NT2/D1 (cell line): ENCODE measurements at regions not wholly inside any gene's neighbourhood (a gene's known extent, or its start where the extent isn't known, plus 50 kb on each side); places are given as distances from the start of the nearest gene placed in this dataset.
"Not testable (repeated sequence)": the region's sequence is repeated elsewhere in the genome, so short reads cannot be mapped to it uniquely, and the experiment has no call there.

Experiments
- DNase-seq: peaks from one replicate; pipeline ENCODE4 v3.0.0-alpha.2; 2011; ENCODE audit warnings: low read depth, low spot score
- H3K27me3 ChIP-seq: 2 replicates; pipeline ENCODE4 v1.6.0; 2011; ENCODE audit warnings: mild to moderate bottlenecking; ENCODE audit not compliant: insufficient read length, insufficient read depth
- H3K36me3 ChIP-seq: 2 replicates; pipeline ENCODE4 v1.6.1; 2011; ENCODE audit warnings: mild to moderate bottlenecking, low read length, mixed read lengths; ENCODE audit not compliant: insufficient read depth, insufficient read length
- H3K4me1 ChIP-seq: 2 replicates; pipeline ENCODE4 v1.5.1; 2011; ENCODE audit not compliant: insufficient read depth, insufficient read length
- H3K4me3 ChIP-seq: 2 replicates; pipeline ENCODE4 v1.5.1; 2011; ENCODE audit warnings: low read depth; ENCODE audit not compliant: insufficient read length
- H3K9ac ChIP-seq: 2 replicates; pipeline ENCODE4 v1.6.0; 2011; ENCODE audit warnings: low read depth; ENCODE audit not compliant: insufficient read length
- H3K9me3 ChIP-seq: 2 replicates; pipeline ENCODE4 v1.5.1; 2011; ENCODE audit warnings: mild to moderate bottlenecking, low read length; ENCODE audit not compliant: insufficient read depth
- SUZ12 ChIP-seq: IDR thresholded peaks from 2 replicates; pipeline ENCODE4 v1.6.1; 2011; ENCODE audit not compliant: insufficient read length, insufficient read depth; ENCODE audit errors: extremely low read depth
- YY1 ChIP-seq: IDR thresholded peaks from 2 replicates; pipeline ENCODE4 v1.6.1; 2011; ENCODE audit not compliant: insufficient read length, insufficient read depth
- ZNF274 ChIP-seq: IDR thresholded peaks from 2 replicates; pipeline ENCODE4 v1.6.1; 2011; ENCODE audit warnings: mild to moderate bottlenecking, low read depth, low read length

GRCh38 chr1:168490306-168490705 is 53.5 kb downstream of the XCL2 start:
- Histone ChIP-seq H3K9me3 (no peaks in the 10 kb centered on the region), H3K4me3 (no peak overlapping the region), H3K4me1 (no peaks in the 10 kb centered on the region), H3K9ac (no peak overlapping the region), H3K36me3 (no peaks in the 10 kb centered on the region), H3K27me3 (no peaks in the 10 kb centered on the region)
- no peak for TF ChIP-seq SUZ12
- no peak for TF ChIP-seq ZNF274
- no peak for TF ChIP-seq YY1
- no peak for DNase-seq

- TF ChIP-seq SUZ12 (no peak), ZNF274 (no peak), YY1 (no peak)
- Histone ChIP-seq H3K9ac (no peak overlapping the region), H3K4me3 (no peak overlapping the region), H3K4me1 (no peaks in the 10 kb centered on the region), H3K27me3 (no peaks in the 10 kb centered on the region), H3K9me3 (no peaks in the 10 kb centered on the region), H3K36me3 (no peaks in the 10 kb centered on the region)
- no peak for DNase-seq
Measured at GRCh38 chr1:168488138-168488537, 55.7 kb downstream of the XCL2 start.

- DNase-seq: not testable (repeated sequence)
Measured at GRCh38 chr1:168486820-168487219, 57.0 kb downstream of the XCL2 start.

GRCh38 chr1:168485048-168485447 is 58.7 kb downstream of the XCL2 start:
- no peak for DNase-seq
- no peaks in the 10 kb centered on the region for H3K36me3 ChIP-seq
- no peak overlapping the region for H3K4me3 ChIP-seq
- H3K4me1 ChIP-seq: peaks cover 4% of the 10 kb centered on the region
- H3K9me3 ChIP-seq: no peaks in the 10 kb centered on the region
- no peak overlapping the region for H3K9ac ChIP-seq
- no peaks in the 10 kb centered on the region for H3K27me3 ChIP-seq
- TF ChIP-seq SUZ12: no peak
- no peak for TF ChIP-seq YY1
- TF ChIP-seq ZNF274: no peak

More at GRCh38 chr1:168486820-168487219, 57.0 kb downstream of the XCL2 start:
- H3K9ac ChIP-seq, H3K4me1 ChIP-seq, H3K9me3 ChIP-seq, H3K36me3 ChIP-seq, H3K27me3 ChIP-seq, H3K4me3 ChIP-seq: not testable (repeated sequence)

GRCh38 chr1:168484083-168484482 is 59.7 kb downstream of the XCL2 start:
- DNase-seq: no peak

GRCh38 chr1:168483539-168483938 is 60.3 kb downstream of the XCL2 start:
- H3K36me3 ChIP-seq: no peaks in the 10 kb centered on the region
- peaks cover 4% of the 10 kb centered on the region for H3K4me1 ChIP-seq
- H3K27me3 ChIP-seq: no peaks in the 10 kb centered on the region
- no peak overlapping the region for H3K4me3 ChIP-seq
- no peaks in the 10 kb centered on the region for H3K9me3 ChIP-seq
- TF ChIP-seq SUZ12: no peak
- no peak for TF ChIP-seq YY1
- TF ChIP-seq ZNF274: no peak
- no peak overlapping the region for H3K9ac ChIP-seq
- no peak for DNase-seq

More at GRCh38 chr1:168484083-168484482, 59.7 kb downstream of the XCL2 start:
- TF ChIP-seq SUZ12 (no peak), YY1 (no peak), ZNF274 (no peak)
- no peak overlapping the region for H3K9ac ChIP-seq
- no peaks in the 10 kb centered on the region for H3K9me3 ChIP-seq
- H3K27me3 ChIP-seq: no peaks in the 10 kb centered on the region
- H3K4me3 ChIP-seq: no peak overlapping the region
- peaks cover 4% of the 10 kb centered on the region for H3K4me1 ChIP-seq
- H3K36me3 ChIP-seq: no peaks in the 10 kb centered on the region

- Histone ChIP-seq H3K36me3 (no peaks in the 10 kb centered on the region), H3K9me3 (no peaks in the 10 kb centered on the region), H3K4me1 (peaks cover 4% of the 10 kb centered on the region), H3K27me3 (no peaks in the 10 kb centered on the region), H3K9ac (no peak overlapping the region), H3K4me3 (no peak overlapping the region)
- TF ChIP-seq ZNF274: no peak
- TF ChIP-seq SUZ12: no peak
- peak; percentile 60 for DNase-seq
Measured at GRCh38 chr1:168482106-168482505, 61.7 kb downstream of the XCL2 start.

GRCh38 chr1:168481586-168481985 is 62.2 kb downstream of the XCL2 start:
- no peaks in the 10 kb centered on the region for H3K36me3 ChIP-seq

More at GRCh38 chr1:168481586-168481985, 62.2 kb downstream of the XCL2 start:
- Histone ChIP-seq H3K4me1 (peaks cover 4% of the 10 kb centered on the region), H3K4me3 (no peak overlapping the region), H3K9me3 (no peaks in the 10 kb centered on the region), H3K27me3 (no peaks in the 10 kb centered on the region), H3K9ac (no peak overlapping the region)
- TF ChIP-seq YY1: no peak
- no peak for DNase-seq
